Mesendoderm (in vitro differentiated cells): ENCODE measurements at regions not wholly inside any gene's neighbourhood (a gene's known extent, or its start where the extent isn't known, plus 50 kb on each side); places are given as distances from the start of the nearest gene placed in this dataset.

Source experiments
- DNase-seq: peaks from one replicate; pipeline ENCODE4 v3.0.0; 2013
- H2AK5ac ChIP-seq: 2 replicates; pipeline ENCODE4 v1.6.1; 2013; ENCODE audit warnings: low read length, inconsistent platforms
- H2BK120ac ChIP-seq: 2 replicates; pipeline ENCODE4 v1.6.1; 2013; ENCODE audit warnings: low read depth, mild to moderate bottlenecking, low read length, moderate library complexity, mixed read lengths
- H2BK15ac ChIP-seq: replicated peaks from 2 replicates; pipeline ENCODE4 v1.6.1; 2013; ENCODE audit warnings: low read depth, mild to moderate bottlenecking, moderate library complexity
- H2BK5ac ChIP-seq: 2 replicates; pipeline ENCODE4 v1.6.1; 2013; ENCODE audit warnings: low read length, inconsistent platforms
- H3K18ac ChIP-seq: 2 replicates; pipeline ENCODE4 v1.6.1; 2013; ENCODE audit warnings: mild to moderate bottlenecking, low read length, mixed read lengths
- H3K23ac ChIP-seq: one replicate; pipeline ENCODE4 v1.6.1; 2013; ENCODE audit warnings: low read length
- H3K27ac ChIP-seq: 2 replicates; pipeline ENCODE4 v1.5.1; 2013; ENCODE audit warnings: low read depth, mild to moderate bottlenecking, inconsistent platforms, low read length, moderate library complexity
- H3K27me3 ChIP-seq: 2 replicates; pipeline ENCODE4 v1.6.1; 2013; ENCODE audit warnings: low read length, control low read depth, mild to moderate bottlenecking, inconsistent platforms; ENCODE audit not compliant: insufficient read depth, poor library complexity
- H3K36me3 ChIP-seq: 2 replicates; pipeline ENCODE4 v1.6.1; 2013; ENCODE audit warnings: low read length, inconsistent platforms; ENCODE audit not compliant: control insufficient read depth, insufficient read depth
- H3K4ac ChIP-seq: one replicate; pipeline ENCODE4 v1.6.1; 2013; ENCODE audit warnings: low read depth, mild to moderate bottlenecking, low read length, moderate library complexity
- H3K4me1 ChIP-seq: 2 replicates; pipeline ENCODE4 v1.6.1; 2013; ENCODE audit warnings: low read depth, low read length, inconsistent platforms; ENCODE audit not compliant: control insufficient read depth
- H3K4me2 ChIP-seq: 2 replicates; pipeline ENCODE4 v1.6.1; 2013; ENCODE audit warnings: low read length
- H3K4me3 ChIP-seq: 2 replicates; pipeline ENCODE4 v1.5.1; 2013; ENCODE audit warnings: mild to moderate bottlenecking, low read length
- H3K56ac ChIP-seq: one replicate; pipeline ENCODE4 v1.6.1; 2013; ENCODE audit warnings: low read length
- H3K79me1 ChIP-seq: 2 replicates; pipeline ENCODE4 v1.6.1; 2013; ENCODE audit warnings: low read length, inconsistent platforms
- H3K79me2 ChIP-seq: 2 replicates; pipeline ENCODE4 v1.6.1; 2013; ENCODE audit warnings: mild to moderate bottlenecking, low read length; ENCODE audit not compliant: control insufficient read depth, insufficient read depth
- H3K9ac ChIP-seq: 2 replicates; pipeline ENCODE4 v1.6.1; 2013; ENCODE audit warnings: low read length, inconsistent platforms
- H4K5ac ChIP-seq: one replicate; pipeline ENCODE4 v1.6.1; 2013; ENCODE audit warnings: low read length
- H4K8ac ChIP-seq: one replicate; pipeline ENCODE4 v1.6.1; 2013; ENCODE audit warnings: low read depth, mild to moderate bottlenecking, control low read depth, low read length, moderate library complexity
- WGBS: extraction: QIAGEN DNeasy Blood & Tissue Kit; methylation state at CpG from one replicate; pipeline ENCODE4 v1.1.7; 2013; ENCODE audit warnings: low lambda C conversion rate, missing lambda C conversion rate; ENCODE audit not compliant: insufficient coverage; ENCODE audit errors: extremely low coverage; 5-methylcytosine and 5-hydroxymethylcytosine counted together

DNA sequence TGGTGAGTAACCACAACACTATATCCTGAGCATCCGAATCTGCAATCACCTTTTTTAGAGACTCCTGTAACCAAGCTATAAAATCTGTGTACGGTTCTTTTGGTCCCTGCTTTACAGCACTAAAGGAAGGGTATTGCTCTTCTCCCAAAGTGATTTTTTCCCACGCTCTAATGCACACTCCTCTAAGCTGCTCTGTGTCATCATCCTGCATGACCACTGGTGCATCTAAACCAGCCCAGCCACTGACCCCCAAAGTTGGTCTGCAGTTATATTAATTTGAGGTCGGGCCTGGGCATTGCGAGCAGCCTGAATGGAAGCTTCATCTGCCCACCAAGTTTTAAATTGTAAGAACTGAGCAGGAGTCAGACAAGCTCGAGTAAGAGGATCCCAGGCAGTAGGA is 480.0 kb downstream of the PTPRU start:
- Histone ChIP-seq H3K23ac (no peak overlapping the region), H3K4ac (no peak overlapping the region), H3K4me2 (no peak overlapping the region), H2BK15ac (no peak overlapping the region), H3K36me3 (no peaks in the 10 kb centered on the region), H3K4me1 (no peaks in the 10 kb centered on the region), H3K18ac (no peak overlapping the region), H3K79me1 (no peaks in the 10 kb centered on the region), H3K27ac (no peak overlapping the region), H3K27me3 (no peaks in the 10 kb centered on the region), H2BK5ac (no peak overlapping the region), H4K5ac (no peak overlapping the region), H3K79me2 (no peaks in the 10 kb centered on the region), H3K9ac (no peak overlapping the region), H2BK120ac (no peak overlapping the region), H2AK5ac (no peak overlapping the region), H4K8ac (no peak overlapping the region), H3K4me3 (no peak overlapping the region), H3K56ac (no peak overlapping the region)
- WGBS: no CpG with 5 or more reads among the region's 6 CpGs
- DNase-seq: no peak

DNA sequence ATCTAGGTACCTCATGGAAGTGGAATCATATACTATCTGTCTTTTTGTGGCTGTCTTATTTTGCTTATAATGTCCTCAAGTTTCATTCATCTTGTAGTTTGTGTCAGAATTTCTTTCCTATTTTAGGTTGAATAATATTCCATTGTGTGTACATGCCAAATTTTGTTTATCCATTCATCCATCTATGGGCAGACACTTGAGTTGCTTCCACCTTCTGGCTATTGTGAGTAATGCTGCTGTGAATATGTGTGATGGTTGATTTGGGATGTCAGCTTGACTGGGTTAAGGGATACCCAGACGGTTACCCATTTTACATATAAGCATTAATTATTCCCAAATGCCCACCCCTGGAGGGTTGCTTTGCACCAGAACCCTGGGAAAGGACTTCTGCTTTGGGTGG is 477.5 kb downstream of the PTPRU start:
- no peak overlapping the region for H4K8ac ChIP-seq
- H3K27me3 ChIP-seq: no peaks in the 10 kb centered on the region
- WGBS: no CpG with 5 or more reads among the region's 1 CpG

DNA sequence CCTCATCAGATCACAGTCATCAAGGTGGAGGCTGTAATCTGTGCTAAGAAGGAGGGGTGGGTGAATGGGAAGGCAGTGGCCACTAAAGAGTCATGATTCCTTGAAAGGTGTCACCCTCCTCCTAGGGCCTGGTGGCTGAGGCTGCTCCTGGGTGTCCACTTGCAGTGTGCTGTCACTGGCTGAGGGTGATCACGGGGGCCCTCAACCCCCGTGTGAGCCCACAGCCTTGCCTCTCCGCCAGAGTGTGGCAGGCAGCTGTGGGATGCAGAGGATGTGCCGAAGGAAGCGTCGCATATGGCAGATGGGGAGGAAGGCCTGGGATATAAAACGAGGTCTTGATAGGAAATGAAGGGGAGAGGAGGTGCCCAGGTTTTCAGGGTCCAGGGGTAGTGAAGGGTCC is 476.5 kb downstream of the PTPRU start:
- no peak overlapping the region for H3K4me3 ChIP-seq
- WGBS: no CpG with 5 or more reads among the region's 7 CpGs
- no peak overlapping the region for H3K56ac ChIP-seq
- H3K4ac ChIP-seq: no peak overlapping the region
- no peak overlapping the region for H3K27ac ChIP-seq
- no peaks in the 10 kb centered on the region for H3K4me1 ChIP-seq
- H4K5ac ChIP-seq: no peak overlapping the region
- H3K18ac ChIP-seq: no peak overlapping the region
- H2BK15ac ChIP-seq: no peak overlapping the region
- H3K27me3 ChIP-seq: no peaks in the 10 kb centered on the region
- no peaks in the 10 kb centered on the region for H3K79me2 ChIP-seq
- no peak overlapping the region for H3K23ac ChIP-seq
- no peaks in the 10 kb centered on the region for H3K36me3 ChIP-seq
- no peaks in the 10 kb centered on the region for H3K79me1 ChIP-seq
- H2BK120ac ChIP-seq: no peak overlapping the region
- H3K4me2 ChIP-seq: no peak overlapping the region
- no peak overlapping the region for H2AK5ac ChIP-seq
- H3K9ac ChIP-seq: no peak overlapping the region
- DNase-seq: no peak
- H2BK5ac ChIP-seq: no peak overlapping the region
- no peak overlapping the region for H4K8ac ChIP-seq

More for the DNA sequence above, 477.5 kb downstream of the PTPRU start:
- Histone ChIP-seq H3K79me1 (no peaks in the 10 kb centered on the region), H2BK15ac (no peak overlapping the region), H3K79me2 (no peaks in the 10 kb centered on the region), H2AK5ac (no peak overlapping the region), H3K56ac (no peak overlapping the region), H2BK5ac (no peak overlapping the region), H2BK120ac (no peak overlapping the region), H3K9ac (no peak overlapping the region), H3K4me2 (no peak overlapping the region), H4K5ac (no peak overlapping the region), H3K18ac (no peak overlapping the region), H3K27ac (no peak overlapping the region), H3K4me3 (no peak overlapping the region), H3K4me1 (no peaks in the 10 kb centered on the region), H3K23ac (no peak overlapping the region), H3K4ac (no peak overlapping the region), H3K36me3 (no peaks in the 10 kb centered on the region)
- no peak for DNase-seq

DNA sequence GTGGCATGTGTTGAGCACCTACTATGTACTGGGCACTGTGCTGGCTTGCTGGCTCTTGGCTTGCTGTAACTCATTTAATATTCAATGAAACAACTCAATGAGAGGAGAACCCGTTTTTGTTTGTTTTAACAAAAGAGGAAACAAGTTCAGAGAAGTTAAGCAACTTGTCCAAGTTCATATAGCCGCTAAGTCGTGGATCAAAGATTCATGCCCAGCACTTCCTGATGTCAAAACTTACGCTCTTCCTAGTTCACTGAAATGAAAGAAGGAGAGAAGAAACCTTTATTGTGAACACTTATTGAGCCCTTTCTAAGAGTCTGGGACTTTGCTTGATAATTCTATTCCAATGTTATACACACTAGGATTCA is 475.9 kb downstream of the PTPRU start:
- H3K79me1 ChIP-seq: no peaks in the 10 kb centered on the region
- H3K36me3 ChIP-seq: no peaks in the 10 kb centered on the region
- H3K4me3 ChIP-seq: no peak overlapping the region
- no peak for DNase-seq
- no peak overlapping the region for H3K18ac ChIP-seq
- no peak overlapping the region for H3K23ac ChIP-seq
- no peak overlapping the region for H4K5ac ChIP-seq
- no peaks in the 10 kb centered on the region for H3K27me3 ChIP-seq
- H3K4me1 ChIP-seq: no peaks in the 10 kb centered on the region
- no peak overlapping the region for H3K9ac ChIP-seq
- no CpG with 5 or more reads among the region's 4 CpGs for WGBS
- no peak overlapping the region for H3K4ac ChIP-seq
- no peak overlapping the region for H3K27ac ChIP-seq
- no peak overlapping the region for H2BK15ac ChIP-seq
- H2BK5ac ChIP-seq: no peak overlapping the region
- H3K79me2 ChIP-seq: no peaks in the 10 kb centered on the region
- no peak overlapping the region for H4K8ac ChIP-seq
- no peak overlapping the region for H2BK120ac ChIP-seq
- H2AK5ac ChIP-seq: no peak overlapping the region
- H3K56ac ChIP-seq: no peak overlapping the region
- H3K4me2 ChIP-seq: no peak overlapping the region

DNA sequence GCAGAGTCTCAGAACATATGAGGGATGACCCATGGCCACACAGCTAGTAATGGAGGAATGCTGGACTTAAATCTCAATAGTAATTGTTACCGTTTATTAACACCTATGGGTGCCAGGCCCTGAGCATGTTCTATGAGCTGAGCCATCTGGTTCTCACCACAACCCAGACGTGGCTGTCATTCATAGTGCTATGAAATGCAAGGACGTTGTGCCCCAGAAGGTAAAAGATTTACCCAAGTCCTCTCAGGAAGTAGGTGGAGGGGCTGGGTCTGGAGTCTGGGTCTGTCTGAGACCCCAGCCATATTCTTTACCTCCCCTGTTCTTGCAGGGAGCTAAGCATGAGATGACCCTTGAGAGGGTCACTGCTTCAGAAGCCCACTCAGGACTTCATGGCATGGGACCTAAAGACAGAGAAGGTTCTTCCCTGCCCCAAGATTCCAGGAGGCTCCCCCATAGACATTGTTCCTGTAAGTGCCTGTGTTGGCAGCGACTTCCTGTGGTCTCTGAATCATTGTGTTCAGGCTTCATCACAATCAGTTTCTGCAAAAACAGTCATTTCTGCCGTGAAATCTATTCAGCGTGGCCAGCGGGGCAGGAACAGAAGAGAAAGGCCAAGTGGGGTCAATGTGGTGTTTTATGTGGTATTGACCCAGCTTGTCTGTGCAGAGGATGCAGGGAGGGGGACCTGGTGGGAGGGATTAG is 475.4 kb downstream of the PTPRU start:
- Histone ChIP-seq H3K18ac (no peak overlapping the region), H4K8ac (no peak overlapping the region), H3K56ac (no peak overlapping the region), H4K5ac (no peak overlapping the region), H3K23ac (no peak overlapping the region), H3K27me3 (no peaks in the 10 kb centered on the region), H3K9ac (no peak overlapping the region), H2BK15ac (no peak overlapping the region), H3K36me3 (no peaks in the 10 kb centered on the region), H3K79me2 (no peaks in the 10 kb centered on the region), H3K79me1 (no peaks in the 10 kb centered on the region), H3K4me3 (no peak overlapping the region), H3K4ac (no peak overlapping the region), H3K4me1 (no peaks in the 10 kb centered on the region), H3K4me2 (no peak overlapping the region), H2AK5ac (no peak overlapping the region), H3K27ac (no peak overlapping the region), H2BK120ac (no peak overlapping the region), H2BK5ac (no peak overlapping the region)
- no peak for DNase-seq
- WGBS: no CpG with 5 or more reads among the region's 7 CpGs

DNA sequence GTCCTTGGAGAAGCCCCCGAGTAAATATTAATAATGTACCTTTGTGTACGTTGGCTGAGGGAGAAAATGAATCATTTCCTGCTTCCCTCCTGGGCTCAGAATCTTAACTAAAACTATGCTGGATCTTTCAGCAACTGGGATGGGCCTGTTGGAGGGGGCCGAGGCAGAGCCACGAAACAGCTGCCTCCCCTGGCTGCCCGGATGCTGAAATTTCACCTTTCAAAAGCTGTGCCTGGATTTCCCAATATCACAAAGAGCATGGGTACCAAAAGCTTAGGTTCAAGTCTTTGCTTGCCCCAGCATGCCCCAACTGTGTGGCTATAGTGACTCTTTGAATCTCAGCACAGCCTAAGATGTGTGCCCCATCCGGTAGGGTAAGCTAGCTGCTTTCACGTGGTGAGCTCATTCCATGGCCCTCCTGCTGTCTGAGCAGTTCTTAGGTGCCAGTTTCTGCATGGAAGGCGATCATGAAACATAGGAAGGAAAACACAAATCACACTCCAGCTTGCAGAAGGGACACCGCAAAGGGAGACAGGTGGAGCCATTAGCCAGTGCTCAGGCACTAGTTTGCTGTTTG is 473.5 kb downstream of the PTPRU start:
- DNase-seq: no peak
- Histone ChIP-seq H2BK5ac (no peak overlapping the region), H3K23ac (no peak overlapping the region), H3K4ac (no peak overlapping the region), H2BK15ac (no peak overlapping the region), H3K79me2 (no peaks in the 10 kb centered on the region), H3K27me3 (no peaks in the 10 kb centered on the region), H3K4me2 (no peak overlapping the region), H4K5ac (no peak overlapping the region), H3K4me1 (no peaks in the 10 kb centered on the region), H4K8ac (no peak overlapping the region), H2BK120ac (no peak overlapping the region), H3K27ac (peak overlapping the region; percentile 5), H3K9ac (no peak overlapping the region), H2AK5ac (no peak overlapping the region), H3K4me3 (no peak overlapping the region), H3K56ac (peak overlapping the region; percentile 56), H3K36me3 (no peaks in the 10 kb centered on the region), H3K18ac (peak overlapping the region; percentile 3), H3K79me1 (no peaks in the 10 kb centered on the region)
- no CpG with 5 or more reads among the region's 9 CpGs for WGBS
